CD4-positive, alpha-beta T cell treated with Interleukin-2 at 100 ng/mL for 4 hours (primary cell): ENCODE measurements at regions not wholly inside any gene's neighbourhood (a gene's known extent, or its start where the extent isn't known, plus 50 kb on each side); places are given as distances from the start of the nearest gene placed in this dataset.
"Not testable (repeated sequence)": the region's sequence is repeated elsewhere in the genome, so short reads cannot be mapped to it uniquely, and the experiment has no call there.

Experiments used
- DNase-seq: peaks from one replicate; pipeline ENCODE4 v3.0.0-alpha.2; 2020; ENCODE audit warnings: low spot score

GRCh38 chrX:128616933-128617332 is 564.7 kb upstream of the ACTRT1 start:
- no peak for DNase-seq

GRCh38 chrX:128606817-128607216 is 554.6 kb upstream of the ACTRT1 start:
- not testable (repeated sequence) for DNase-seq

GRCh38 chrX:128606357-128606756 is 554.2 kb upstream of the ACTRT1 start:
- not testable (repeated sequence) for DNase-seq

- DNase-seq, result no peak
Observed at GRCh38 chrX:128601706-128602105, 549.5 kb upstream of the ACTRT1 start.

- DNase-seq, result no peak
Observed at GRCh38 chrX:128599632-128600031, 547.4 kb upstream of the ACTRT1 start.

GRCh38 chrX:128582036-128582435 is 529.8 kb upstream of the ACTRT1 start:
- DNase-seq, result no peak

- DNase-seq, result no peak
Observed at GRCh38 chrX:128581615-128582014, 529.4 kb upstream of the ACTRT1 start.

- no peak for DNase-seq
Observed at GRCh38 chrX:128543114-128543513, 490.9 kb upstream of the ACTRT1 start.

GRCh38 chrX:128518508-128518907 is 466.3 kb upstream of the ACTRT1 start:
- DNase-seq, result no peak

GRCh38 chrX:128517691-128518090 is 465.5 kb upstream of the ACTRT1 start:
- DNase-seq, result no peak

GRCh38 chrX:128504496-128504895 is 452.3 kb upstream of the ACTRT1 start:
- DNase-seq, result no peak

GRCh38 chrX:128464116-128464515 is 411.9 kb upstream of the ACTRT1 start:
- DNase-seq, result no peak

- no peak for DNase-seq
Observed at GRCh38 chrX:128460835-128461234, 408.6 kb upstream of the ACTRT1 start.

GRCh38 chrX:128458888-128459287 is 406.7 kb upstream of the ACTRT1 start:
- DNase-seq, result no peak

GRCh38 chrX:128457674-128458073 is 405.5 kb upstream of the ACTRT1 start:
- no peak for DNase-seq

- DNase-seq, result no peak
Observed at GRCh38 chrX:128439159-128439558, 387.0 kb upstream of the ACTRT1 start.

GRCh38 chrX:128438082-128438481 is 385.9 kb upstream of the ACTRT1 start:
- no peak for DNase-seq

GRCh38 chrX:128436397-128437103 is 384.3 kb upstream of the ACTRT1 start:
- DNase-seq, result no peak

- no peak for DNase-seq
Observed at GRCh38 chrX:128425546-128425945, 373.3 kb upstream of the ACTRT1 start.

GRCh38 chrX:128408842-128409241 is 356.6 kb upstream of the ACTRT1 start:
- DNase-seq, result no peak

- no peak for DNase-seq
Observed at GRCh38 chrX:128396601-128397000, 344.4 kb upstream of the ACTRT1 start.

- not testable (repeated sequence) for DNase-seq
Observed at GRCh38 chrX:128383846-128384245, 331.6 kb upstream of the ACTRT1 start.

- DNase-seq, result no peak
Observed at GRCh38 chrX:128365492-128365891, 313.3 kb upstream of the ACTRT1 start.

GRCh38 chrX:128335671-128336070 is 283.5 kb upstream of the ACTRT1 start:
- DNase-seq, result no peak
